ENCODE measurements at regions not wholly inside any gene's neighbourhood (a gene's known extent, or its start where the extent isn't known, plus 50 kb on each side); places are given as distances from the start of the nearest gene placed in this dataset.

DNA sequence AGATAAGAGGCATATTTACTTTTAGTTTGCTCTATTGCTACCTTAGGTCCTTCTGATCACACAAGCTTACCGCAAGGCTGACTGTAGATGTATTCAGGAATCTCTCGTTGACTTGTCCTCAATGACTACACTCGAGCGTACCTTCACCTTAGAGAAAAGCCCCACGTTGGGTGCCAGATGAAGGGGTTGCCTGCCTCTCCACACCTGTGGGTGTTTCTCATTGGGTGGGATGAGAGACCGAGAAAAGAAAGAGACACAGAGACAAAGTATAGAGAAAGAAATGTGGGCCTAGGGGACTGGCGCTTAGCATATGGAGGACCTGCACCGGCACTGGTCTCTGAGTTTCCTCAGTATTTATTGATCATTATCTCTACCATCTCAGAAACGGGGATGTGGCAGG lies 51.8 kb downstream of the ASCL4 start:
- TF ChIP-seq, protein P1, sequence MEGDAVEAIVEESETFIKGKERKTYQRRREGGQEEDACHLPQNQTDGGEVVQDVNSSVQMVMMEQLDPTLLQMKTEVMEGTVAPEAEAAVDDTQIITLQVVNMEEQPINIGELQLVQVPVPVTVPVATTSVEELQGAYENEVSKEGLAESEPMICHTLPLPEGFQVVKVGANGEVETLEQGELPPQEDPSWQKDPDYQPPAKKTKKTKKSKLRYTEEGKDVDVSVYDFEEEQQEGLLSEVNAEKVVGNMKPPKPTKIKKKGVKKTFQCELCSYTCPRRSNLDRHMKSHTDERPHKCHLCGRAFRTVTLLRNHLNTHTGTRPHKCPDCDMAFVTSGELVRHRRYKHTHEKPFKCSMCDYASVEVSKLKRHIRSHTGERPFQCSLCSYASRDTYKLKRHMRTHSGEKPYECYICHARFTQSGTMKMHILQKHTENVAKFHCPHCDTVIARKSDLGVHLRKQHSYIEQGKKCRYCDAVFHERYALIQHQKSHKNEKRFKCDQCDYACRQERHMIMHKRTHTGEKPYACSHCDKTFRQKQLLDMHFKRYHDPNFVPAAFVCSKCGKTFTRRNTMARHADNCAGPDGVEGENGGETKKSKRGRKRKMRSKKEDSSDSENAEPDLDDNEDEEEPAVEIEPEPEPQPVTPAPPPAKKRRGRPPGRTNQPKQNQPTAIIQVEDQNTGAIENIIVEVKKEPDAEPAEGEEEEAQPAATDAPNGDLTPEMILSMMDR (conservative IDR thresholded peaks at IDR 0.05), result no peak
- peaks cover 24% of the 10 kb centered on the region for H3K9me3 Mint-ChIP-seq

DNA sequence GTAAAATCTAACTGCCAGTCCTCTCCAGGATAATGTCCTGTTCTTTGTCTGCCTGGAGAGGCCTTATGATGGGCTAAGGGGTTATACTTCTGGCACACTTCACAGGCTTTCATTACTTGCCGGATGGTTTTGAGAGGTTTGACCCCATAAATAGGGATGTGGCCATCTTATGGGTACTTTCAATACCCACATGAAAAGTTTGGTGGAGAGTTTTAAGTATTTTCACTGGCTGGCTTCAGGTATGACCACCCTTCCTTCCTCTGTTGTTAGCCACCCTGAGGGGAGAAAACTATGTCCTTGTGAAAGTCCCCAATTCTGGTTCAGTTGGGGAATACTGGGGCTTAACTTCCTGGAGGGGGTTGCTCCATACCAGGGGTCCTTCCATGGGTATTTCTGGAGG lies 54.8 kb downstream of the ASCL4 start:
- H3K4me1 Mint-ChIP-seq, result no peaks in the 10 kb centered on the region
- H3K27ac Mint-ChIP-seq (ENCODE audit: unreplicated experiment), result no peak overlapping the region
- no peak for DNase-seq (ENCODE audit: low read depth, low spot score)
- H3K9me3 Mint-ChIP-seq, result peaks cover 24% of the 10 kb centered on the region
- H3K4me3 Mint-ChIP-seq, result no peak overlapping the region
- peaks cover 12% of the 10 kb centered on the region for H3K36me3 Mint-ChIP-seq (ENCODE audit: low read depth)
- TF ChIP-seq, protein P1 (conservative IDR thresholded peaks at IDR 0.05), result no peak
- H3K27me3 Mint-ChIP-seq (ENCODE audit: low read depth), result peaks cover 52% of the 10 kb centered on the region

More for the DNA sequence above, 51.8 kb downstream of the ASCL4 start:
- H3K27me3 Mint-ChIP-seq (ENCODE audit: low read depth), result peaks cover 22% of the 10 kb centered on the region
- H3K27ac Mint-ChIP-seq (ENCODE audit: unreplicated experiment), result no peak overlapping the region
- no peaks in the 10 kb centered on the region for H3K4me1 Mint-ChIP-seq
- no peak overlapping the region for H3K4me3 Mint-ChIP-seq
- no peak for DNase-seq (ENCODE audit: low read depth, low spot score)
- H3K36me3 Mint-ChIP-seq (ENCODE audit: low read depth), result peaks cover 12% of the 10 kb centered on the region

DNA sequence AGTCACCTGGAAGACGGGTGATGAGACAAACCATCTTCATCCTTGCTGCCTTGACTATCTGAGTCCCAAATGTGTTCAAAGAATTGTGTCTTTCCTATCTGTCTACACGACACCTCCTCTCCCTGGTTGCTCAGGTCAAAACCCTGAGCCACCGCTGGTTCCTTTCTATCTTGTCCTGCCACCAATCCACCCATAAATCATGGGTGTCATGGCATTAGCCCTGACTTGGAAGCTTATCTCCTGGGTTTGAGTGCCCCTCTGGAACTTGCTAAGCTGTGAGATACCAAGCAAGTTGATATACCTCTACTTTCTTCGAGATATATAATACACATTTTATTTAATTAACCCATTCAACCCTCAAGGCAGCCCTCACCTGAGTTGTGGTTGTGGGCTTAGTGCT lies 57.9 kb downstream of the ASCL4 start:
- no peak overlapping the region for H3K4me3 Mint-ChIP-seq
- H3K27ac Mint-ChIP-seq (ENCODE audit: unreplicated experiment), result no peak overlapping the region
- TF ChIP-seq, protein P1 (conservative IDR thresholded peaks at IDR 0.05), result no peak
- H3K9me3 Mint-ChIP-seq, result peaks cover 7% of the 10 kb centered on the region
- no peaks in the 10 kb centered on the region for H3K4me1 Mint-ChIP-seq
- H3K36me3 Mint-ChIP-seq (ENCODE audit: low read depth), result peaks cover 4% of the 10 kb centered on the region
- no peak for DNase-seq (ENCODE audit: low read depth, low spot score)
- peaks cover 73% of the 10 kb centered on the region for H3K27me3 Mint-ChIP-seq (ENCODE audit: low read depth)

DNA sequence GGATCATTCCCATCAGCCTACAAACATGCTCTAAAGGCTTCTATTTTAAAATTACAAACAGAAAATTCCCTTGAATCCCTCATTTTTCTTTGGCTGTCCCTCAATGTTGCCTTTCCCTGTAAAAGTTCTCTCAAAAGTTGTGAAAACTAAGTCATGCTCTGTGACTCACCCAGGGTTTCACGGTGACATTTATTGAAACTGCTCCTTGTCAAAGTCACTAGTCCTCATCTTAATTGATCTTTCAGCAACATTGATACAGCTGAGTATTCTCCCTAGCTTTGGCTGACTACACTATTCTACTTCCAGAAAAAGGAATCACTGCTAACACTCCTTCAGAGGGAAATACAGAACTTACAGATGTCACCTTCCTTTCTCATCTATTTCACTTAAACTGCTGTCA lies 65.7 kb downstream of the ASCL4 start:
- Mint-ChIP-seq H3K27me3 (ENCODE audit: low read depth) (peaks cover 92% of the 10 kb centered on the region), H3K4me3 (no peak overlapping the region), H3K36me3 (ENCODE audit: low read depth) (no peaks in the 10 kb centered on the region), H3K4me1 (peaks cover 4% of the 10 kb centered on the region), H3K27ac (ENCODE audit: unreplicated experiment) (no peak overlapping the region), H3K9me3 (no peaks in the 10 kb centered on the region)
- TF ChIP-seq, protein P1 (conservative IDR thresholded peaks at IDR 0.05), result no peak
- no peak for DNase-seq (ENCODE audit: low read depth, low spot score)

DNA sequence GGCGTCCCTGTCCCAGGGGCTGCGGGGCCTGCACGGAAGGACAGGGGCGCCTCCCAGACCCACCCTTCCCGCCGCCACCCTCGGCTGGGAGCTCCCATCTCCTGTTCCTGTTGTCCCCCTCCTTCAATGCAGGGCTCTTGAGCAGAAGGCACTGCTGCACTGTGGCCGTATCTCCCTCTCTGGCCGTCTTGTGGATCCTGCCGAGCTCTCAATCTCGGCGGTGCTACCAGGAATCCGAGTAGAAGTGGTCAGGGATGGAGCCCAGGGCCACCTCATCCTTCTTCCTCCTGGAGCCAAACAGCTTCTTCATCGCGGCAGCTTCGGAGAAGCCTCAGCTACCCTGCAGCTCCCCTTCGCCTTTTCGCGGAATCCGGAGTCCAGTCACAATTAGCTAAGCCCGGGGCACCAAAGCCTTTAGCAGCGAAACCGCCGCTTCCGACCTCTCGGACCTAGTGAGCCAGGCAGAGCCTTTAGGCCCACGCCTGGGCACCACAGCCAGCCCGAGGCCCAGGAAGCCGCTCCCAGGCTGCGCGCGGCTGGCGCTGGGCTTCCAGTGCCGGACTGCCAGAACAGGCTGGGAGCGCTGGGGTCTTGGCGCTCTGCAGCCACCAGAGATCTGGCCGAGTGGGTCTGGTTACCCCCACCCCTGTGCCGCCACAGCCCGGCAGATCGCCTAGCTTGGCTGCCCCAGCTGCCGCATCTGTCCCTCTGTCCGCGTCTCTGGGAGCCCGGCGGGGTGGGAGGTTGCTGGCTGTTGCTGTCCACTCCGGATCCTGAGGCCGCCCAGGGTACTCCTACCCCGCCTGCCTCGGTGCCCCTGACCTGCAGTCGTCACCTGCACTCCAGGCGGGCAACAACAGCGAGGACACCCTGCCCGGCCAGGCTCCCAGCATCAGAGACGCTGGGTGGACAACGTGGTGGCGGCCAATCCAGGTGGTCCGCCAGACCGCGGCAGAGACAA lies 69.1 kb downstream of the ASCL4 start:
- no peak overlapping the region for H3K27ac Mint-ChIP-seq (ENCODE audit: unreplicated experiment)
- H3K9me3 Mint-ChIP-seq, result no peaks in the 10 kb centered on the region
- peaks cover 93% of the 10 kb centered on the region for H3K27me3 Mint-ChIP-seq (ENCODE audit: low read depth)
- H3K4me1 Mint-ChIP-seq, result peaks cover 4% of the 10 kb centered on the region
- no peaks in the 10 kb centered on the region for H3K36me3 Mint-ChIP-seq (ENCODE audit: low read depth)
- DNase-seq (ENCODE audit: low read depth, low spot score), result peak; percentile 26
- peak overlapping the region; percentile 81 for H3K4me3 Mint-ChIP-seq
- TF ChIP-seq, protein P1 (conservative IDR thresholded peaks at IDR 0.05), result no peak
